ENCODE measurements at regions not wholly inside any gene's neighbourhood (a gene's known extent, or its start where the extent isn't known, plus 50 kb on each side); places are given as distances from the start of the nearest gene placed in this dataset.

DNA sequence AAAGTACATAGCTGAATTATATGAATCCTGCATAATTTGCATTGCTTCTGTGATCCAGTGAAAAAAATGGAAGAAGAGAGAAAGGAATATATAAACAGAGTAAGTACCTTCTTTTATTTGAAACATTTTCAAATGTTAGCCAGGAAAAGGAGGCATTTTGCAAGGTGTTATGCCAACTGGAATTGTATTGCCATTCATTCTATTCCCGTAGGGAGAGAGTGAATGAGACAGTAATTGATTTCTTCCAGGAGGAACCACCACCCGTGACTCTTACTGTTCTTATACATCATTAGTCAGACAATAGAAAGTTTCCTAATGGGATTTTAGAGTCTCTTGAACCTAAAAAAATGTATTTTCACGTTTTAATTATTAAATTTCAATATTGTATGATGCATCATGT, 324.1 kb upstream of the ALCAM start:
- Histone ChIP-seq H4K20me1 (ENCODE audit: control insufficient read depth, insufficient read depth) (no peaks in the 10 kb centered on the region), H3K36me3 (ENCODE audit: control insufficient read depth in 2 of 2, insufficient read depth in 2 of 2, low read length in 1 of 2) (no peaks in the 10 kb centered on the region), H3K9ac (ENCODE audit: control insufficient read depth, insufficient read depth, low read length) (no peak overlapping the region), H3K9me3 (replicated peaks; ENCODE audit: control insufficient read depth, insufficient read depth, low read length) (no peaks in the 10 kb centered on the region), H3K79me2 (ENCODE audit: control insufficient read depth, insufficient read depth, low read length) (no peaks in the 10 kb centered on the region), H3K27ac (ENCODE audit: control insufficient read depth, insufficient read depth) (no peak overlapping the region), H3K4me2 (ENCODE audit: control insufficient read depth, insufficient read depth) (no peak overlapping the region), H2AFZ (ENCODE audit: control insufficient read depth, low read depth, low read length) (no peak overlapping the region), H3K4me3 (no peak overlapping the region), H3K4me1 (ENCODE audit: control insufficient read depth, insufficient read depth, low read length) (no peaks in the 10 kb centered on the region), H3K27me3 (replicated peaks in 1 of 2; ENCODE audit: control insufficient read depth in 2 of 2, insufficient read depth in 2 of 2, low read length in 1 of 2) (0 out of 4 replicates have a peak, but pooled peaks cover 0 to 1% of the 10 kb centered on the region in 2 experiments)
- intact Hi-C loops (cut with micrococcal nuclease; ENCODE audit: unreplicated experiment), result no loop called here
- CTCF ChIA-PET, result interaction anchor here (0.9 to 1.1 kb wide), 2 partner anchors 12 to 323 kb away, joined by 3 read pairs; no protein-coding TSS in a partner anchor
- in situ Hi-C loops (cut with MboI), result no loop called here
- POLR2A ChIA-PET, result no interaction called here
- FAIRE-seq (no peak), ATAC-seq (no peak), DNase-seq (ENCODE audit: low read depth, low spot score) (no peak)
- BruUV-seq (replicated peaks), result no TSS peak
- SMC1A ChIA-PET (ENCODE audit: uncharacterized antibody, unreplicated experiment), result interaction anchor here (0.7 kb wide), 1 partner anchor 330 kb away, joined by 4 read pairs; no protein-coding TSS in a partner anchor
- no peak for TF ChIP-seq NFIC (IDR thresholded peaks at IDR 0.05; ENCODE audit: low read depth, low read length)
- TF ChIP-seq SMARCA5 (IDR thresholded peaks at IDR 0.05), result no peak
- no peak for TF ChIP-seq PAX8 (IDR thresholded peaks at IDR 0.05)
- 1% methylated on average over 3 of the region's 3 CpGs for WGBS (ENCODE audit: insufficient coverage, insufficient replicate concordance, low lambda C conversion rate, missing lambda C conversion rate)
- RAD21 ChIA-PET (ENCODE audit: unreplicated experiment), result no interaction called here

DNA sequence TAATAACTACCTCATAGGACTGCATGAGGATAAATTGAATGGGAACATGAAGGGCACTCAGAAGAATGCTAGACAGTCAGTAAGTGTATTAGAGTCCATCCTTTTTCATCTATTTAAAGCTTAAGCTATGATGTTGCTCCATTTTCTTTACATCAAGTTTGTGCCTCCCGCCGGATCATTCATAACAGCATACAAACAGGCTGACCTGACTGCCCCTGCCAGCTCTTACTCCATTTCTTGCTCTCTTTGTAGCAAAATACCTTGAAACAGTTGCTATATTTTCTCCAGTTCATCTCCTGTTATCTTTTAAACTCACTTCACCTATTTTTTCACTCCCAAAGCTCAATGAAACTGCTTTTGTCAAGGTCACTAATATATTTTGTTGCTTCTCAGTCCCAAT, 315.6 kb upstream of the ALCAM start:
- H2AFZ ChIP-seq (ENCODE audit: control insufficient read depth, low read depth, low read length), result no peak overlapping the region
- FAIRE-seq, result no peak
- H3K9ac ChIP-seq (ENCODE audit: control insufficient read depth, insufficient read depth, low read length), result no peak overlapping the region
- ChIA-PET RAD21 (ENCODE audit: unreplicated experiment) (no interaction called here), CTCF (no interaction called here), POLR2A (no interaction called here), SMC1A (ENCODE audit: uncharacterized antibody, unreplicated experiment) (no interaction called here)
- H3K27ac ChIP-seq (ENCODE audit: control insufficient read depth, insufficient read depth), result no peak overlapping the region
- no peaks in the 10 kb centered on the region for H3K9me3 ChIP-seq (replicated peaks; ENCODE audit: control insufficient read depth, insufficient read depth, low read length)
- intact Hi-C loops (cut with micrococcal nuclease; ENCODE audit: unreplicated experiment), result no loop called here
- H3K4me2 ChIP-seq (ENCODE audit: control insufficient read depth, insufficient read depth), result no peak overlapping the region
- no TSS peak for BruUV-seq (replicated peaks)
- in situ Hi-C loops (cut with MboI), result no loop called here
- no peaks in the 10 kb centered on the region for H3K36me3 ChIP-seq (ENCODE audit: control insufficient read depth in 2 of 2, insufficient read depth in 2 of 2, low read length in 1 of 2)
- H3K27me3 ChIP-seq (replicated peaks in 1 of 2; ENCODE audit: control insufficient read depth in 2 of 2, insufficient read depth in 2 of 2, low read length in 1 of 2), result no peaks in the 10 kb centered on the region
- no peak for DNase-seq (ENCODE audit: low read depth, low spot score)
- no peaks in the 10 kb centered on the region for H3K79me2 ChIP-seq (ENCODE audit: control insufficient read depth, insufficient read depth, low read length)
- no peak for ATAC-seq
- H3K4me3 ChIP-seq, result no peak overlapping the region
- H4K20me1 ChIP-seq (ENCODE audit: control insufficient read depth, insufficient read depth), result no peaks in the 10 kb centered on the region
- WGBS (ENCODE audit: insufficient coverage, insufficient replicate concordance, low lambda C conversion rate, missing lambda C conversion rate), result 67% methylated on average over 2 of the region's 2 CpGs
- H3K4me1 ChIP-seq (ENCODE audit: control insufficient read depth, insufficient read depth, low read length), result no peaks in the 10 kb centered on the region
- no peak for TF ChIP-seq NFYA (IDR thresholded peaks at IDR 0.05; ENCODE audit: borderline replicate concordance, low read depth, low read length)
- no peak for TF ChIP-seq TCF12 (IDR thresholded peaks at IDR 0.05; ENCODE audit: low read depth, low read length)
- TF ChIP-seq SPI1 (IDR thresholded peaks at IDR 0.05; ENCODE audit: borderline replicate concordance, insufficient read depth, low read depth, low read length), result no peak
- TF ChIP-seq ZNF384 (IDR thresholded peaks at IDR 0.05; ENCODE audit: borderline replicate concordance, low read depth, low read length), result no peak
- no peak for TF ChIP-seq FOXK2 (IDR thresholded peaks at IDR 0.05)
- no peak for TF ChIP-seq PML (IDR thresholded peaks at IDR 0.05; ENCODE audit: low read length)
- TF ChIP-seq ZNF622 (IDR thresholded peaks at IDR 0.05), result no peak
- TF ChIP-seq, protein P1, sequence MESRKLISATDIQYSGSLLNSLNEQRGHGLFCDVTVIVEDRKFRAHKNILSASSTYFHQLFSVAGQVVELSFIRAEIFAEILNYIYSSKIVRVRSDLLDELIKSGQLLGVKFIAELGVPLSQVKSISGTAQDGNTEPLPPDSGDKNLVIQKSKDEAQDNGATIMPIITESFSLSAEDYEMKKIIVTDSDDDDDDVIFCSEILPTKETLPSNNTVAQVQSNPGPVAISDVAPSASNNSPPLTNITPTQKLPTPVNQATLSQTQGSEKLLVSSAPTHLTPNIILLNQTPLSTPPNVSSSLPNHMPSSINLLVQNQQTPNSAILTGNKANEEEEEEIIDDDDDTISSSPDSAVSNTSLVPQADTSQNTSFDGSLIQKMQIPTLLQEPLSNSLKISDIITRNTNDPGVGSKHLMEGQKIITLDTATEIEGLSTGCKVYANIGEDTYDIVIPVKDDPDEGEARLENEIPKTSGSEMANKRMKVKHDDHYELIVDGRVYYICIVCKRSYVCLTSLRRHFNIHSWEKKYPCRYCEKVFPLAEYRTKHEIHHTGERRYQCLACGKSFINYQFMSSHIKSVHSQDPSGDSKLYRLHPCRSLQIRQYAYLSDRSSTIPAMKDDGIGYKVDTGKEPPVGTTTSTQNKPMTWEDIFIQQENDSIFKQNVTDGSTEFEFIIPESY (IDR thresholded peaks at IDR 0.05), result no peak
- TF ChIP-seq CBX3 (IDR thresholded peaks at IDR 0.05; ENCODE audit: borderline replicate concordance, low read depth), result no peak
- no peak for TF ChIP-seq FOXM1 (IDR thresholded peaks at IDR 0.05; ENCODE audit: low read depth, low read length)
- no peak for TF ChIP-seq ETV6 (conservative IDR thresholded peaks at IDR 0.05 in 1 of 2, IDR thresholded peaks at IDR 0.05 in 1 of 2; ENCODE audit: borderline replicate concordance in 1 of 2, low read depth in 1 of 2)
- no peak for TF ChIP-seq RCOR1 (conservative IDR thresholded peaks at IDR 0.05; ENCODE audit: low read depth, low read length)
- TF ChIP-seq, protein P2, sequence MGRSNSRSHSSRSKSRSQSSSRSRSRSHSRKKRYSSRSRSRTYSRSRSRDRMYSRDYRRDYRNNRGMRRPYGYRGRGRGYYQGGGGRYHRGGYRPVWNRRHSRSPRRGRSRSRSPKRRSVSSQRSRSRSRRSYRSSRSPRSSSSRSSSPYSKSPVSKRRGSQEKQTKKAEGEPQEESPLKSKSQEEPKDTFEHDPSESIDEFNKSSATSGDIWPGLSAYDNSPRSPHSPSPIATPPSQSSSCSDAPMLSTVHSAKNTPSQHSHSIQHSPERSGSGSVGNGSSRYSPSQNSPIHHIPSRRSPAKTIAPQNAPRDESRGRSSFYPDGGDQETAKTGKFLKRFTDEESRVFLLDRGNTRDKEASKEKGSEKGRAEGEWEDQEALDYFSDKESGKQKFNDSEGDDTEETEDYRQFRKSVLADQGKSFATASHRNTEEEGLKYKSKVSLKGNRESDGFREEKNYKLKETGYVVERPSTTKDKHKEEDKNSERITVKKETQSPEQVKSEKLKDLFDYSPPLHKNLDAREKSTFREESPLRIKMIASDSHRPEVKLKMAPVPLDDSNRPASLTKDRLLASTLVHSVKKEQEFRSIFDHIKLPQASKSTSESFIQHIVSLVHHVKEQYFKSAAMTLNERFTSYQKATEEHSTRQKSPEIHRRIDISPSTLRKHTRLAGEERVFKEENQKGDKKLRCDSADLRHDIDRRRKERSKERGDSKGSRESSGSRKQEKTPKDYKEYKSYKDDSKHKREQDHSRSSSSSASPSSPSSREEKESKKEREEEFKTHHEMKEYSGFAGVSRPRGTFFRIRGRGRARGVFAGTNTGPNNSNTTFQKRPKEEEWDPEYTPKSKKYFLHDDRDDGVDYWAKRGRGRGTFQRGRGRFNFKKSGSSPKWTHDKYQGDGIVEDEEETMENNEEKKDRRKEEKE (IDR thresholded peaks at IDR 0.05), result no peak
